Endodermal cell (in vitro differentiated cells): ENCODE measurements at regions not wholly inside any gene's neighbourhood (a gene's known extent, or its start where the extent isn't known, plus 50 kb on each side); places are given as distances from the start of the nearest gene placed in this dataset.

Source experiments
- DNase-seq: peaks from one replicate; pipeline ENCODE4 v3.0.0-alpha.2; 2017
- H3K27ac ChIP-seq: 2 replicates; pipeline ENCODE4 v1.5.1; 2013; ENCODE audit warnings: mild to moderate bottlenecking, low read depth, low read length, moderate library complexity
- H3K27me3 ChIP-seq: 2 replicates; pipeline ENCODE4 v1.6.1; 2013; ENCODE audit warnings: mild to moderate bottlenecking, low read length, moderate library complexity; ENCODE audit not compliant: insufficient read depth, control insufficient read depth, poor library complexity, severe bottlenecking
- H3K36me3 ChIP-seq: 2 replicates; pipeline ENCODE4 v1.7.0; 2013; ENCODE audit warnings: mild to moderate bottlenecking, low read length, moderate library complexity; ENCODE audit not compliant: control insufficient read depth, insufficient read depth
- H3K4me1 ChIP-seq: one replicate; pipeline ENCODE4 v1.7.0; 2013; ENCODE audit warnings: low read length; ENCODE audit not compliant: control insufficient read depth, insufficient read depth
- H3K4me3 ChIP-seq: 2 replicates; pipeline ENCODE4 v1.5.1; 2013; ENCODE audit warnings: mild to moderate bottlenecking, low read length, moderate library complexity
- H3K9ac ChIP-seq: 2 replicates; pipeline ENCODE4 v1.6.1; 2013; ENCODE audit warnings: mild to moderate bottlenecking, low read length, moderate library complexity; ENCODE audit not compliant: poor library complexity, severe bottlenecking; ENCODE audit errors: extremely low read depth
- H3K9me3 ChIP-seq: 2 replicates; pipeline ENCODE4 v1.6.1; 2013; ENCODE audit warnings: mild to moderate bottlenecking, low read length, moderate library complexity; ENCODE audit not compliant: control insufficient read depth
- H3K27ac Mint-ChIP-seq: 2 replicates; pipeline ENCODE4 v1.8.0; 2020; ENCODE audit warnings: mixed read lengths
- H3K27me3 Mint-ChIP-seq: 2 replicates; pipeline ENCODE4 v1.8.0; 2021; ENCODE audit warnings: mild to moderate bottlenecking, mixed read lengths; ENCODE audit not compliant: insufficient read depth
- H3K36me3 Mint-ChIP-seq: 2 replicates; pipeline ENCODE4 v1.8.0; 2020; ENCODE audit warnings: low read depth, mixed read lengths
- H3K4me1 Mint-ChIP-seq: 2 replicates; pipeline ENCODE4 v1.8.0; 2020; ENCODE audit warnings: mixed read lengths
- H3K4me3 Mint-ChIP-seq: 2 replicates; pipeline ENCODE4 v1.8.0; 2020; ENCODE audit warnings: mild to moderate bottlenecking, moderate library complexity, mixed read lengths
- H3K9me3 Mint-ChIP-seq: 2 replicates; pipeline ENCODE4 v1.8.0; 2020; ENCODE audit warnings: mild to moderate bottlenecking, mixed read lengths
- WGBS, 2 experiments: methylation state at CpG; one replicate each; pipeline versions ENCODE4 v1.1.5 to v1.1.7; 2013; ENCODE audit warnings: missing lambda C conversion rate in 2 of 2, mixed read lengths in 1 of 2; ENCODE audit not compliant: insufficient coverage in 1 of 2, insufficient read length in 1 of 2; 5-methylcytosine and 5-hydroxymethylcytosine counted together
- TF ChIP-seq, protein P1 (sequence below): fragments of 200-600 bp; sonication (generic); conservative IDR thresholded peaks from 2 replicates; pipeline ENCODE4 v1.5.0; 2021; ENCODE audit warnings: antibody characterized with exemption, mild to moderate bottlenecking

DNA sequence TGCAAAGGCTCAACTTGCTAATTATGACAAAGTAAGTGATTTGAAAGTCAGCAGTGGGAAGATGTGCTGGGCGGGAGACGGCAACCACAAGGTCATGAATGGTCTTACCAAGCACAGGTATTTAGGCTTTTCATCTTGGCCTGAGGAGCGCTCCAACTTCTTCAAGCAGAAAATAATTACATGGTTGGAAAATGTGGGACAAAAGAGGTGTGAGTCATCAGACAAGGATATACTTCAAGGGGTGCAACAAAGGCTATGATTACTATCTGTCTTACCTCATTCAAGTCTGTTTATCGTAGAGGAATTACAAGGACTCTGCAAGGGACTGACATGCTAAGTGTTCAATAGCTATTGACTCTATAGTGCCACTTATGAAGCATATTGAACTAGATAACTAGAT is 2005.7 kb downstream of the MRPL39 start:
- H3K36me3 Mint-ChIP-seq: no peaks in the 10 kb centered on the region

DNA sequence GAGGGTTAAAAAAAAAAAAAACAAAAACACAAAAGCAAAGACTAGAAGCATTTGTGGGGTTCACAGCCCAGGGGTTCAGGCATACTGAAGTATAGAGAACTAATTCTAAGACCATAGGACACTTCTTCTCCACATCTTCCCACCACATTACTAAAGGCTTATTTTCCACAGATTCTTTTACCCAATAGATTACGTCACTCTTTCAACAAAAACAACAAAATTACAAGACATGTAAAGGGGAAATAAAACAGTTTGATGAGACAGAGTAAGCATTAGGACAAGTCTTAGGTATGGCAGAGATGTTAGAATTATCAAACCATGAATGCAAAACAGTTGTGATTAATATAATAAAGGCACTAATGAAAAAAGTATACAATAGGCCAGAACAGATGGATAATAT is 2013.7 kb downstream of the MRPL39 start:
- Mint-ChIP-seq H3K9me3 (peaks cover 34% of the 10 kb centered on the region), H3K36me3 (no peaks in the 10 kb centered on the region), H3K4me1 (no peaks in the 10 kb centered on the region), H3K27ac (no peak overlapping the region), H3K4me3 (no peak overlapping the region), H3K27me3 (no peaks in the 10 kb centered on the region)
- TF ChIP-seq, protein P1, sequence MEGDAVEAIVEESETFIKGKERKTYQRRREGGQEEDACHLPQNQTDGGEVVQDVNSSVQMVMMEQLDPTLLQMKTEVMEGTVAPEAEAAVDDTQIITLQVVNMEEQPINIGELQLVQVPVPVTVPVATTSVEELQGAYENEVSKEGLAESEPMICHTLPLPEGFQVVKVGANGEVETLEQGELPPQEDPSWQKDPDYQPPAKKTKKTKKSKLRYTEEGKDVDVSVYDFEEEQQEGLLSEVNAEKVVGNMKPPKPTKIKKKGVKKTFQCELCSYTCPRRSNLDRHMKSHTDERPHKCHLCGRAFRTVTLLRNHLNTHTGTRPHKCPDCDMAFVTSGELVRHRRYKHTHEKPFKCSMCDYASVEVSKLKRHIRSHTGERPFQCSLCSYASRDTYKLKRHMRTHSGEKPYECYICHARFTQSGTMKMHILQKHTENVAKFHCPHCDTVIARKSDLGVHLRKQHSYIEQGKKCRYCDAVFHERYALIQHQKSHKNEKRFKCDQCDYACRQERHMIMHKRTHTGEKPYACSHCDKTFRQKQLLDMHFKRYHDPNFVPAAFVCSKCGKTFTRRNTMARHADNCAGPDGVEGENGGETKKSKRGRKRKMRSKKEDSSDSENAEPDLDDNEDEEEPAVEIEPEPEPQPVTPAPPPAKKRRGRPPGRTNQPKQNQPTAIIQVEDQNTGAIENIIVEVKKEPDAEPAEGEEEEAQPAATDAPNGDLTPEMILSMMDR: no peak
- H3K9me3 ChIP-seq: no peaks in the 10 kb centered on the region
- H3K27me3 ChIP-seq: no peaks in the 10 kb centered on the region
- no peak overlapping the region for H3K4me3 ChIP-seq
- no CpG with 5 or more reads among the region's 1 CpG for WGBS, 2 experiments
- no peak for DNase-seq
- no peaks in the 10 kb centered on the region for H3K36me3 ChIP-seq
- H3K9ac ChIP-seq: no peak overlapping the region
- no peaks in the 10 kb centered on the region for H3K4me1 ChIP-seq
- H3K27ac ChIP-seq: no peak overlapping the region

More for the DNA sequence above, 2005.7 kb downstream of the MRPL39 start:
- H3K27me3 Mint-ChIP-seq: no peaks in the 10 kb centered on the region
- TF ChIP-seq, protein P1: no peak
- Histone ChIP-seq H3K9me3 (peaks cover 18% of the 10 kb centered on the region), H3K36me3 (no peaks in the 10 kb centered on the region), H3K4me3 (no peak overlapping the region), H3K9ac (no peak overlapping the region), H3K27ac (no peak overlapping the region), H3K4me1 (no peaks in the 10 kb centered on the region), H3K27me3 (no peaks in the 10 kb centered on the region)
- H3K9me3 Mint-ChIP-seq: peaks cover 56% of the 10 kb centered on the region
- no peaks in the 10 kb centered on the region for H3K4me1 Mint-ChIP-seq
- H3K4me3 Mint-ChIP-seq: no peak overlapping the region
- 90 to 100% methylated on average over 4 of the region's 4 CpGs for WGBS, 2 experiments
- H3K27ac Mint-ChIP-seq: no peak overlapping the region
- no peak for DNase-seq

DNA sequence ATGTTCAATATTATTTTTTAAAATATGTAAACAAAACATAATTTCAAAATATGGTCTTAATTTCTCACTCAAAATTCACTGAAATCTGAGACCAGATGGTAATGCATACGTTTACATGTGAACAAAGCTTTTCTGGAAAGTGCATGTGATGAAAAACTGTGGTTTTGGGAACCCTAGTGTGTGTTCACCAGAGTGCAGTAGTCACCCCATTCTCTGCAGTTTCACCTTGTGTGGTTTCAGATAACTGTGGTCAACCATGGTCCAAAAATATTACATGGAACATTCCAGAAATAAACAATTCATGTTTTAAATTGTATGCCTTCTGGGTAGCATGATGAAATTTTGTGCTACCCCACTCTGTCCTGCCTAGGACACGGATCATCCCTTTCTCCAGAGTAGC is 2021.9 kb downstream of the MRPL39 start:
- Mint-ChIP-seq H3K4me1 (no peaks in the 10 kb centered on the region), H3K9me3 (peaks cover 4% of the 10 kb centered on the region)
- 90% methylated on average over 2 of the region's 2 CpGs; no CpG with 5 or more reads in 1 of the 2 experiments for WGBS, 2 experiments

More for the DNA sequence above, 2021.9 kb downstream of the MRPL39 start:
- Histone ChIP-seq H3K4me3 (no peak overlapping the region), H3K27me3 (no peaks in the 10 kb centered on the region), H3K36me3 (no peaks in the 10 kb centered on the region), H3K9me3 (no peaks in the 10 kb centered on the region), H3K4me1 (no peaks in the 10 kb centered on the region), H3K27ac (no peak overlapping the region), H3K9ac (no peak overlapping the region)
- H3K4me3 Mint-ChIP-seq: no peak overlapping the region
- DNase-seq: no peak
- no peaks in the 10 kb centered on the region for H3K36me3 Mint-ChIP-seq
- no peak overlapping the region for H3K27ac Mint-ChIP-seq
- TF ChIP-seq, protein P1: no peak
- H3K27me3 Mint-ChIP-seq: no peaks in the 10 kb centered on the region
